ENCODE measurements at regions not wholly inside any gene's neighbourhood (a gene's known extent, or its start where the extent isn't known, plus 50 kb on each side); places are given as distances from the start of the nearest gene placed in this dataset.

DNA sequence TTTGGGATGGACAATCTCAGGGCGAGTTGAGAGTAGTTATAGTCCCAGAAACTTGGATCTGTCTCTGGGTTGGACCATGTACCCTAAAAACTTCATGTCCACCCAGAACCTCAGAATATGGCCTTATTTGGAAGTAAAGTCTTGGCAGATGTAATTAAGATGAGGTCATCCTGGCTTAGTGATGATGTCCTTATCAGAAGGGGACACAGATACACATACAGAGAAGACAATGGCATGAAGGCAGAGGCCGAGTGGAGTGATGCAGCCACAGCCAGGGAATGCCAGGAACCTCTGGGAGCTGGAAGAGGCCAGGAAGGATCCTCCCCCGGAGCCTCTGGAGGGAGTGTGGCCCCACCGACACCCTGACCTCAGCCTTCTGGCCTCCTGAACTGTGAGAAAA is 61.2 kb upstream of the STX18 start:
- TF ChIP-seq, protein P1, sequence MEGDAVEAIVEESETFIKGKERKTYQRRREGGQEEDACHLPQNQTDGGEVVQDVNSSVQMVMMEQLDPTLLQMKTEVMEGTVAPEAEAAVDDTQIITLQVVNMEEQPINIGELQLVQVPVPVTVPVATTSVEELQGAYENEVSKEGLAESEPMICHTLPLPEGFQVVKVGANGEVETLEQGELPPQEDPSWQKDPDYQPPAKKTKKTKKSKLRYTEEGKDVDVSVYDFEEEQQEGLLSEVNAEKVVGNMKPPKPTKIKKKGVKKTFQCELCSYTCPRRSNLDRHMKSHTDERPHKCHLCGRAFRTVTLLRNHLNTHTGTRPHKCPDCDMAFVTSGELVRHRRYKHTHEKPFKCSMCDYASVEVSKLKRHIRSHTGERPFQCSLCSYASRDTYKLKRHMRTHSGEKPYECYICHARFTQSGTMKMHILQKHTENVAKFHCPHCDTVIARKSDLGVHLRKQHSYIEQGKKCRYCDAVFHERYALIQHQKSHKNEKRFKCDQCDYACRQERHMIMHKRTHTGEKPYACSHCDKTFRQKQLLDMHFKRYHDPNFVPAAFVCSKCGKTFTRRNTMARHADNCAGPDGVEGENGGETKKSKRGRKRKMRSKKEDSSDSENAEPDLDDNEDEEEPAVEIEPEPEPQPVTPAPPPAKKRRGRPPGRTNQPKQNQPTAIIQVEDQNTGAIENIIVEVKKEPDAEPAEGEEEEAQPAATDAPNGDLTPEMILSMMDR (IDR thresholded peaks at IDR 0.05), result no peak
- no peak for TF ChIP-seq POLR2A (IDR thresholded peaks at IDR 0.05)

Data from body of pancreas (tissue), 4 donors.